GM12891 (cell line): ENCODE measurements at regions not wholly inside any gene's neighbourhood (a gene's known extent, or its start where the extent isn't known, plus 50 kb on each side); places are given as distances from the start of the nearest gene placed in this dataset.

Experiments used
- PAX5 ChIP-seq: IDR thresholded peaks from 2 replicates; pipeline ENCODE4 v1.6.1; 2011; ENCODE audit warnings: low read length, moderate library complexity, mild to moderate bottlenecking; ENCODE audit not compliant: insufficient read depth, severe bottlenecking
- POLR2A ChIP-seq: IDR thresholded peaks from 2 replicates; pipeline ENCODE4 v1.6.1; 2011; ENCODE audit warnings: low read depth, low read length, control low read depth
- POLR2AphosphoS5 ChIP-seq: IDR thresholded peaks from 2 replicates; pipeline ENCODE4 v1.6.1; 2011; ENCODE audit warnings: low read depth, low read length, control low read depth
- SPI1 ChIP-seq: IDR thresholded peaks from 2 replicates; pipeline ENCODE4 v1.6.1; 2011; ENCODE audit warnings: low read depth, low read length, control low read depth

DNA sequence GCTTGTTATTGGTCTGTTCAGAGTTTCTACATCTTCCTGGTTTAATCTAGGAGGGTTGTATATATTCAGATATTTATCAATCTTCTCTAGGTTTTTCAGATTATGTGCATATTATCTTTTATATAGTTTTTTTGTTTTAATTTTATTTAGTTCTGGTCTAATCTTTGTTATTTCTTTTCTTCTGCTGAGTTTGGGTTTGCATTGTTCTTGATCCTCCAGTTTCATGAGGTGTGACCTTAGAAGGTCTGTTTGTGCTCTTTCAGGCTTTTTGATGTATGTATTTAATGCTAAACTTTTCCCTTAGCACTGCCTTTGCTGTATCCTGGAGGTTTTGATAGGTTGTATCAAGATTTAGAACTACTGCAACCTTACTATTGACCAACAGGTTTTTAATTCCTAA lies 117.7 kb downstream of the VPREB1 start:
- TF ChIP-seq POLR2A (no peak), SPI1 (no peak), PAX5 (no peak), POLR2AphosphoS5 (no peak)
